SKM-1 (cell line): ENCODE measurements at regions not wholly inside any gene's neighbourhood (a gene's known extent, or its start where the extent isn't known, plus 50 kb on each side); places are given as distances from the start of the nearest gene placed in this dataset.
"Not testable (repeated sequence)": the region's sequence is repeated elsewhere in the genome, so short reads cannot be mapped to it uniquely, and the experiment has no call there.

Experiments used
- DNase-seq: peaks from one replicate; lab custom pipeline; 2025; ENCODE audit not compliant: unreplicated experiment; lab: John Stamatoyannopoulos, UW

DNA sequence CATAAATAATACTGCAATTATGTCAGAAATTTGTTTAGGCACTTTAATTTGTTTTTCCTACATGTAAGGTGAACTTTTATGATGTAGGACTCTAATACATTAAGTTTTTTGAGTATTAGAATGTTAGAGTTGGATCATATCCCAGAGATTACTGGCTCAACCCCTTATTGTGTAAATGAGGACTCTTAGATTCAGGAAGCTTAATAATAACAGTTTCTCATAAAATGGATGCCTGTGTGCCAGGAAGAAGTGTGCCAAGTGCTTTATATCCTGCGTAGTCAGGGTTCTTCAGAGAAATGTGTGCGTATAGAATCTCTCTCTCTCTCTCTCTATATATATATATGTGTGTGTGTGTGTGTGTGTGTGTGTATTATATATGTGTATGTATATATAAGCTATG lies 388.5 kb downstream of the CAAP1 start:
- no peak for DNase-seq

- no peak for DNase-seq
These were observed 390.3 kb downstream of the CAAP1 start for GRCh38 chr9:26502311-26502710.

DNA sequence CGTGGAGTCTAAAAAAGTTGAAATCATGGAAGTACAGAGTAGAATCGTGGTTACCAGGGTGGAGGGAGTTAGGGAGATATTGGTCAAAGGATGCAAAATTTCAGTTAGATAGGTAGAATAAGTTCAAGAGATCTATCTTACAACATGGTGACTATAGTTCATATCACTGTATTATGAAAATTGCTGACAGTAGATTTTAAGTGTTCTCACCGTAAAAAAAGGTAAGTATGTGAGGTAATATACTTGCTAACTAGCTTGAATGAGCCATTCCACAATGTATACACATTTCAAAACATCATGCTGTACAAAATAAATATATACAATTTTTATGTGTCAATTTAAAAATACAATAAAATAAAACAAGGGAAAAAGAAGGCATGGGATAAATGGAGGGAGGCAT lies 392.1 kb downstream of the CAAP1 start:
- no peak for DNase-seq

- not testable (repeated sequence) for DNase-seq
These were observed 399.7 kb downstream of the CAAP1 start for GRCh38 chr9:26492608-26493521.

GRCh38 chr9:26491922-26492607 lies 400.5 kb downstream of the CAAP1 start:
- DNase-seq: not testable (repeated sequence)

- DNase-seq: no peak
These were observed 408.6 kb downstream of the CAAP1 start for GRCh38 chr9:26483991-26484390.

DNA sequence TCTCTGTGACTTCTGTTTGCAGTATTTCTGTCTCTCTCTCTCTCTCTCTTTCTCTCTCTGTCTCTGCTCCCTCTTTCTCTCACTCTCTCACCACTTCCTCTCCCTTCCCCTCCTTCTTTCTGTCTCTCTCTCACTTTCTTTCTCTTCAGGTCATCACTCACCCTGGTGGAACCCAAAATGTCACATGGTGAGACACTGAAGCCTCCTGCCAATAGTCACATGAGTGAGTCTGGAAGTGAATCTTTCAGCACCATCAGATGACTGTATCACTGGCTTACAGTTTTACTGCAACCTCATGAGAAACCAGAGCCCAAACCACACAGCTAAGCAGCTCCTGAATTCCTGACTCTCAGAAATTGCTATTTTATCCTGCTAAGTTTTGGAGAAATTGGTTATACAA lies 414.6 kb downstream of the CAAP1 start:
- no peak for DNase-seq

- no peak for DNase-seq
These were observed 421.3 kb downstream of the CAAP1 start for GRCh38 chr9:26471261-26471660.

DNA sequence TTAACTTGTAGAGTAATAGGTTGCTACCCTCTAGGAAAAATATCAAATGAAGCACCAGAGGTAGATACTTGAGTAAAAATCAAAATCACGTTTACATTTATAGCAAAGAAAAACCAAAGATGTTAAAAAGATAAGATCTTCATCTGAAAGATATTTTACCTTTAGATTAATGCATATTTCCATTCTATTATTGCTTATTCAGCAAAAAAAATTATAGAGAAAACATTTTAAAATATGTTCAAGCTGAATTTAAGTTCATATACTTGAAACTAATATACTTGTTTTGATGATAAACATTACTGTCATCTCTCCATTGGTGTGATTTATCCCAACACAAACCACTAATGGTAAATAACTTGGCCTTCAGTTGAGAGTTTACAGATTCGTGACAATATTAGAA lies 422.3 kb downstream of the CAAP1 start:
- DNase-seq: no peak

DNA sequence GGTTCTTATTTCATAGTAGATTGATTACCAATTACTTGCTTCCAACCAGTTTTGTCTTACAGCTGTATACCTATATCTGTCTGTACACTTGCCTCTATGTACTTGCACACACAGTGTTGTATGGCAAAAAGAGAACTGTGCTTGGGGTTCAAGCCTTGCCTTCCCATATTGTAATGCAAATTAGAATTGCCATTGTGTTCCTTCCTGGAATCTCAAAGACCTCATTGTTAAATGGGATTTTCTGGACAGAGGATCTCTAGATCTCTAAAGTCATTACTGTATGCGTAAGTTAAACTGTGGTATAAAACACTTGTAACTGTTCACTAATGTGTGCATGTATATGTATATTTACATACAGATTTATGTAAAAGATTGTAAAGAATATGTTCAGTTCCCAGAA lies 428.8 kb downstream of the CAAP1 start:
- DNase-seq: no peak

GRCh38 chr9:26462751-26463150 lies 429.9 kb downstream of the CAAP1 start:
- DNase-seq: no peak

- DNase-seq: no peak
These were observed 430.4 kb downstream of the CAAP1 start for GRCh38 chr9:26462213-26462612.

- DNase-seq: no peak
These were observed 432.0 kb downstream of the CAAP1 start for GRCh38 chr9:26460624-26461023.

DNA sequence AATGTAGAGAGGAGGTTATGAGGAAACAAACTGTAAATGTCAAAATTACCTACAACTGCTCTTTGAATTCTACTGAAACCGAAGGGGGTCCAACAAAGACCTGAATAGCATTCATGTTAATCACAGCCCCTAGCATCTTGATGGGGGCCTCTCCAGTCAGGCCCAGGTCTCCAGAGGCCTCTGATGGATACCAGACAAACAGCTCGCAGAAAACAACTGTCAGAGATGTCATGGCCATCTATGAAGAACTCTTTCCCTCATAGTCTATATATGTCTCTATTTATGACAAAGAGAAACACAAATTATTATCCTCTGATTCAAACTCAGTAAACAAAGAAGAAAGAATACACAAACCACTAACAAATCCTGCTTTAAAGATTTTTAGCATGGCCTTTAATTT lies 432.6 kb downstream of the CAAP1 start:
- no peak for DNase-seq

DNA sequence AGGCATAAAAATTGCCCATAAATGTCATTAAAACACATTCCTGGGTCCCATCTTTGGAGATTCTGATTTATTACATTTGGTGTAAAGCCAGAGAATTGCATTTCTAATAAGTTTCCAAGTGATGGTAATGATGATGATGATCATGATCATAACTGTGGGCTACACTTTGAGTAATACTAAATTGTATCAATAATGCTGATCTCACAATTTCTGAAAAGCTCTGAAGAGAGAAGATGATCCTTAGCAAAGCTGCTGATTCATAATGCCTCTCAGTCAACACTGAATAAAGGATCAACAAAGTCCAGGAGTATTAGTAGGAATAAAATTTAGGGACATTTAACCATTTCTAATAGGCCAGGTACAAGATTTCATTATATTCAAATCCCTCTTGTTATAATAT lies 434.5 kb downstream of the CAAP1 start:
- DNase-seq: no peak

DNA sequence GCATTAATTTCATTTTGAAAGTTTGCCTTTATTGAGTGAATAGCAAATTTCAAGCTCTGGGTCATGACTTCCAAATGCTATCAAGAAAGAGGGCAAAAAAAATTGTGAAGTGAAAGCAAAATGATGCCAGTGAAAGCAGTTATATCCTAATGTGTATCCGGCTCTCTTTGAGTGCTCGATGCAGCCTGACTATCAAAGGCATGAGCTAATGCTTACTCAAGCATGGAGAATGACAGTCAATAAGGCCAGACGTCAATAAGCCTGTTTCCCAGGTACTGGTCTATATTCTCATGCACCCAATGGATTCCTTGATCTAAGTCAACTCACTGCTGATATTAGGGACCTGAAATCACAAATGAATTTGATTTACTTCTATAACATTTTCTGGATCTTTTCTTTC lies 435.5 kb downstream of the CAAP1 start:
- no peak for DNase-seq

GRCh38 chr9:26439061-26439624 lies 453.5 kb downstream of the CAAP1 start:
- no peak for DNase-seq

GRCh38 chr9:26437056-26437711 lies 455.4 kb downstream of the CAAP1 start:
- DNase-seq: no peak

DNA sequence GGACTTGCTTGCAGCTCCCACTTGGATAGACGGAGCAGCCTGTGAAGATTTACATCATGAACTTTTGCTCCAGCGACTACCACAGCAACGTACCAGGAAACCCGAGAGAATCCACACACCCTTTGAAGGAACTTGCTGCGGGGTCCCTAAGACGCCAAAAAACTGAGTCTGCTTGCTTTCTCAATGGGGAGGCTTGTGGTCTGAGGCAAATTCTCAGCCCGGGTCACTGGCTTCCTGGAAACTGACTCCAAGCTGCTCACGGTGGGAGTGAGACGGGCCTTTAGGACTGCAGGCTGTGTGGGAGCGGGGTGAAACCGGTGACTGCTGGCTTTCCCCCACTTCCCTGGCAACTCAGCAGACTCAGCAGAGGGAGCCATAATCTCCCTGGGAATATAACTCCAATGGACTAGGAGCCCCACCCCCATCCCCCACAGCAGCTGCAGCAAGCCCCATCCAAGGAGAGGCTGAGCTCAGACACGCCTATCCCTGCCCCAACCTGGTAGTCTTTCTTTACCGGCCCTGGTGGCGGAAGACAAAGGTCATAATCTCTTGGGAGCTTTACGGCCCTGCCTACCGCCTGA lies 466.0 kb downstream of the CAAP1 start:
- no peak for DNase-seq

GRCh38 chr9:26418480-26418879 lies 474.1 kb downstream of the CAAP1 start:
- no peak for DNase-seq

DNA sequence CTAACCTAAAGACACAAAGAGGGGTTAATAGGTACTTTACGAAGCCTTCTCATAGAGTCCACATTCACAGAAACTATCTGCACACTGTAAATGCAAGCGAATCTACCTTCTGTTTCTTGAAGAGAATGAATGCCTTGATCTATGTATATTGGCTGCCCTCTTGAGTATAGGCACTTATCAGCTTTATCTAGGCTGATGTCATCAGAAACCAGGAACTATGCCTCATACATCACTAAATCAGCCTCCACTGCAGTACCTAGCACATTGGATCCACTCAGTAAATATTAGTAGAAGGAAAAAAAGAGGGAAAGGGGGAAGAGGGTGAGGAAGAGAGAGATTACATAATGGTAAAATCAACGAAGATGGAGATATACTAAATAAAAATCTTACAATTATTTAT lies 477.1 kb downstream of the CAAP1 start:
- DNase-seq: no peak
